ENCODE measurements at regions not wholly inside any gene's neighbourhood (a gene's known extent, or its start where the extent isn't known, plus 50 kb on each side); places are given as distances from the start of the nearest gene placed in this dataset.
"Not testable (repeated sequence)": the region's sequence is repeated elsewhere in the genome, so short reads cannot be mapped to it uniquely, and the experiment has no call there.

DNA sequence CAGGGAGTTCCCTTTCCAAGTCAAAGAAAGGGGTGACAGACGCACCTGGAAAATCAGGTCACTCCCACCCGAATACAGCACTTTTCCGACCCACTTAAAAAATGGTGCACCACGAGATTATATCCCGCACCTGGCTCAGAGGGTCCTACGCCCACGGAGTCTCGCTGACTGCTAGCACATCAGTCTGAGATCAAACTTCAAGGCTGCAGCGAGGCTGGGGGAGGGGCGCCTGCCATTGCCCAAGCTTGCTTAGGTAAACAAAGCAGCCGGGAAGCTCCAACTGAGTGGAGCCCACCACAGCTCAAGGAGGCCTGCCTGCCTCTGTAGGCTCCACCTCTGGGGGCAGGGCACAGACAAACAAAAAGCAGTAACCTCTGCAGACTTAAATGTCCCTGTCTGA is 277.8 kb upstream of the ARHGAP42 start:
- intact Hi-C loops (cut with micrococcal nuclease), result not testable (repeated sequence)

GRCh38 chr11:100419518-100419917 is 267.6 kb upstream of the ARHGAP42 start:
- intact Hi-C loops (cut with micrococcal nuclease), result no loop called here

- intact Hi-C loops (cut with micrococcal nuclease), result no loop called here
Observed at GRCh38 chr11:100434821-100435641, 252.1 kb upstream of the ARHGAP42 start.

- intact Hi-C loops (cut with micrococcal nuclease), result no loop called here
Observed at GRCh38 chr11:100438376-100438775, 248.7 kb upstream of the ARHGAP42 start.

- intact Hi-C loops (cut with micrococcal nuclease), result no loop called here
Observed at GRCh38 chr11:100441086-100441485, 246.0 kb upstream of the ARHGAP42 start.

DNA sequence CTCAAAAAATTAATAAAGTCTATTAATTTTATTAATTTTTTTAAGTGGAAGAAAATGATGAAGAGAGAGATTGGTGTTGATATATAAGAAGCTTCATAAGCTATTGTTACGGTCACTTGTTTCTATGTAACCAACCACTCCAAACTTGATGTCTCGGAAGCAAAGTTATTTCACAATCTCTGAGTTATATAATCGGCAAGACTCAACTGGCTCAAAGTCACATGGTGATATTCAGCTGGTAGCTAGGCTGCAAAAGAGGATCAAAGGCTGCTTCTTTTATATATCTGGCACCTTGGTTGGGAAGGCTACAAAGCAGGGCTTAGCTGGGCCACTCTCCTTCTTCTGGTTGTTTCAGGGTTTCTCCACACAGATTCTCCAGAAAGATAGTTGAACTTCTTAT is 245.1 kb upstream of the ARHGAP42 start:
- intact Hi-C loops (cut with micrococcal nuclease), result no loop called here

DNA sequence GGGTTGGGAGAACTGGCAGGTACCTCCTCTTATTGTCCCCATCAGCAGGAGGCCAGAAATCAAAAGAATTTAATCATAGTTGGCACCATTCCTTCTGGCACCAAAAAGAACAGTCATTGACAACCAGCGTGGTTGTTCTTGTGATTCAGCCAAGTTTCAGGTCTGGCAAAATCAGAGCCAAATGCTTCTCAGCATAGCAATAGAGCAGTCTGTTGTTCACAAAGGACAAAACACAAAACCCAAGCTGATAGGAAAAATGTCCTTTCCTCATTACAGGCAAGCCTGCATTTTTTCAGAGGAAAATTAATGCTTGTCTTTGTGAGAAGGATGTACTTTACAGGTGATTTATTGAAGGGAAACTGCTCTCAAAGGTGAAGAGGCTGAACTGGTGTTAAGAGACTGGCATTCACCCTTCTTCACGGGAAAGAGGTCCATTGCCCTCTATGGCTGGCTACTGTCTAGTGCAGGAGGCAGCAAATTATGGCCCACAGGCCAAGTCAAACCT is 241.8 kb upstream of the ARHGAP42 start:
- intact Hi-C loops (cut with micrococcal nuclease), result no loop called here

DNA sequence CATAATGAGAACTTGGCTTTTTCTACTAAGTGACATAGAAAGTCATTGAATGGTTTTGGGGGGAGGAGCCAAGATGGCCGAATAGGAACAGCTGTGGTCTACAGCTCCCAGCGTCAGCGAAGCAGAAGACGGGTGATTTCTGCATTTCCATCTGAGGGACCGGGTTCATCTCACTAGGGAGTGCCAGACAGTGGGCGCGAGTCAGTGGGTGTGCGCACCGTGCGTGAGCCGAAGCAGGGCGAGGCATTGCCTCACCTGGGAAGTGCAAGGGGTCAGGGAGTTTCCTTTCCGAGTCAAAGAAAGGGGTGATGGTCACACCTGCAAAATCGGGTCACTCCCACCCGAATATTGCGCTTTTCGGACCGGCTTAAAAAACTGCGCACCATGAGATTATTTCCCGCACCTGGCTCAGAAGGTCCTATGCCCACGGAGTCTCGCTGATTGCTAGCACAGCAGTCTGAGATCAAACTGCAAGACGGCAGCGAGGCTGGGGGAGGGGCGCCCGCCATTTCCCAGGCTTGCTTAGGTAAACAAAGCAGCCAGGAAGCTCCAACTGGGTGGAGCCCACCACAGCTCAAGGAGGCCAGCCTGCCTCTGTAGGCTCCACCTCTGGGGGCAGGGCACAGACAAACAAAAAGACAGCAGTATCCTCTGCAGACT is 235.2 kb upstream of the ARHGAP42 start:
- intact Hi-C loops (cut with micrococcal nuclease), result not testable (repeated sequence)

DNA sequence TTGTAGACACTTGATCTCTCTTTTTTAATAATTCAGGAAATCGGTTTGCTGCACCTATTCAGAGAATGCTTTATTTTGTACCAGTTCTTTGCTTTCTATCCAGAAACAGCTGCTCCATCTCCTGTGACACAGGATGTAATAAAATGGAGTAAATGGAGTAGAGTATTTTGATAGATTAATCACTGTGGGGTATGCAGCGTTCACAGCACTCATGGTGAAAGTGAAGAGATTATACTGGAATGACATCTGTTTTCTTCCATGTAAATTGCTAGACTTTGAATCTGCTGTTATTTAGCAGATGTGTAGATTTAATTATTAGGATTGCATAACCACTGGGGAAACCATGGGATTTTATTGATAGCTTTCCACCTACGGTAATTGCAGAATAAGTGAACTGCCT is 227.3 kb upstream of the ARHGAP42 start:
- intact Hi-C loops (cut with micrococcal nuclease), result no loop called here

DNA sequence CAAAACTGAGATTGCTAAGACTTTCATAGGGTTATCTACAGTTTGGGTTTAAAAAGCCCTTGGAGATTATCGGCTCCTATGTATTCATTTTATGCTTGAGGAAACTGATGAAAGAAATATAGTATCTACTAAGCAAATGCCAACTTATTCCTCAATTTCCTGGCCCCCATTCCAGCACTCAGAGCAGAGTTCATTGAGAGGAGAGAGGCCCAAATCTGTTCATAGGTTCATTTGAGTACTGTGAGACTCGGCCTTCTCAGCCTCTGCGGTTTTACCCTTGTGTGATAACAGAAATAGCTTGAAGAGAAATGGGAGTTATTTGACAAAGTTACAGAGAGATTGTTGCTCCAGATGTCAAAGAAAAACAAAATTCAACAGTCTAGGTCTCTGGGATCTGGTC is 226.7 kb upstream of the ARHGAP42 start:
- intact Hi-C loops (cut with micrococcal nuclease), result no loop called here

- intact Hi-C loops (cut with micrococcal nuclease), result no loop called here
Observed at GRCh38 chr11:100467821-100468508, 219.1 kb upstream of the ARHGAP42 start.

- intact Hi-C loops (cut with micrococcal nuclease), result no loop called here
Observed at GRCh38 chr11:100469835-100470234, 217.3 kb upstream of the ARHGAP42 start.

DNA sequence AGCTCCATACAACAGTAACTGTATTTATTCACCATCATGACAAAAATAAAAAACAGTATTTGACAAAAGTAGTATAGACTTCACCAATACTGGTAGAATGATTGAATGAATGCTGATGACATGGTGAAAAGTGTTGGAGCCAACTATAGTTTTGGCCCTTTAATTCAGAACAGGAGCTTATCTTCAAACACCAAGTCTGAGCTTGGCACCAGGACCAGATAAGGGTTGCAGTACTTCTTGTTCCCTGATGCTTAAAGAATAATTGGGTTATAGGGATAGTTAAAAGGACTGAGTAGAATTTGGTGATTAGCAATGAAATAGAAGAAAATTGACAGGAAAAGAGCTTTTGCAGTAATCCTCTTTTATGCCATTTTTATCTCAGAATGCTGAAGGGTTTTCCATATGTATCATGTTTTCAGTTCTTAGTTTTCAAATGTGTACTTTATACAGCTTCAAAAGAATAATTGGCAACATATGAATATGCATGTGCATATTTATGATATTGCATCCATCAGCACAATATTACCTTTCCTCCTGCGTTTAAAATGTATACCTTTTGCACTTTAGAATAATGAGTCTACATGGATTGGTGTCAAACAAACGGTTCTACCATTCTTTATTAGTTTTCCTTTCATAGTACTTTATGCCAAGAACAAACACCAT is 214.2 kb upstream of the ARHGAP42 start:
- intact Hi-C loops (cut with micrococcal nuclease), result no loop called here

- intact Hi-C loops (cut with micrococcal nuclease), result no loop called here
Observed at GRCh38 chr11:100473390-100473740, 213.7 kb upstream of the ARHGAP42 start.

- intact Hi-C loops (cut with micrococcal nuclease), result no loop called here
Observed at GRCh38 chr11:100484948-100485347, 202.1 kb upstream of the ARHGAP42 start.

DNA sequence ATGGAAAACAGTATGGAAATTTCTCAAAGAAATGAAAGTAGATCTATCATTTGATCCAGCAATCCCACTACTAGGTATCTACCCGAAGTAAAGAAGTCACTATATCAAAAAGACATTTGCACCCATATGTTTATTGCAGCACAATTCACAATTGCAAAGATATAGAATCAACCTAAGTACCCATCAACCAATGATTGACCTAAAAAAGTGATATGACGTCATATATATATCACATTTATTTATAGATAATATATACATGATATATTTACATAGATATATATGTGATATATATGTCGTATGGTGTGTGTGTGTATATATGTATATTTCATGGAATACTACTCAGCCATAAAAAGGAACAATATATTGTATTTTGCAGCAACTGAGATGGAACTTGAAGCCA is 188.3 kb upstream of the ARHGAP42 start:
- intact Hi-C loops (cut with micrococcal nuclease), result no loop called here

DNA sequence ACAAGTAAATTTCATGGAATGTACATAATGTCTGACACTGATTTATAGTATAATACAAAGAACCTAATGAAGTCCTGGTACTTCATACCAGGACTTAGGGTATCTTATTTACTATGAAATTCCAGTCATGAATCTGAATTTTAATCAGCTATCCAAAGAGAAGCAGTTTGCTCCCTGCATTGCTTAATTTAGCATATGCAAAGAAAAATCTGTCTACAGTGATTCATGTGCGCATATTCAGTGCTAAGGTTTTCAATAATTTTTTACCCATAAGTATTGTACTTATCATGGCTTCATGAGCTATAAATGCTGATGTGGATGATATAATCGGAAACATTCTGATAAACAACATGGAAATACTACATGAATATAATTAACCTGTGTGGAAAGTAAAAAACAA is 185.6 kb upstream of the ARHGAP42 start:
- intact Hi-C loops (cut with micrococcal nuclease), result no loop called here

DNA sequence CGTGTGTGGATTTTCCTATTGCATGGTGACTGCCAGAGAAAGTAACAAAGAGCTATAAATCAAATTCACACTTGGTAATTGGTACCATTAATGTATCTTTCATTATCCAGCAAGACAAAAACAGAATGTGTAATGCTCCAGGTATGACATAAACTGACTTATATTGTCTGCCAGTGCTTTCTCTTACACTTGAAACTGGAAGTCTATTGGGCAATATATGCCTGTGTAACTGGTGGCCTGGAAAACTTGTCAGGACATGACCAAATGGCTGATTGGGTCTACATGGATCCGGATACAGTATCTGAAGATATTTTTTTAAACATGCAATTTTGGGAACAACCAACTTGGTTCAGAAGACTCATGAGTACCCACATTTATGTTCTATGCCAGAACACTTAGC is 174.6 kb upstream of the ARHGAP42 start:
- intact Hi-C loops (cut with micrococcal nuclease), result no loop called here

- intact Hi-C loops (cut with micrococcal nuclease), result no loop called here
Observed at GRCh38 chr11:100515087-100515486, 172.0 kb upstream of the ARHGAP42 start.

GRCh38 chr11:100525197-100525596 is 161.9 kb upstream of the ARHGAP42 start:
- intact Hi-C loops (cut with micrococcal nuclease), result no loop called here

DNA sequence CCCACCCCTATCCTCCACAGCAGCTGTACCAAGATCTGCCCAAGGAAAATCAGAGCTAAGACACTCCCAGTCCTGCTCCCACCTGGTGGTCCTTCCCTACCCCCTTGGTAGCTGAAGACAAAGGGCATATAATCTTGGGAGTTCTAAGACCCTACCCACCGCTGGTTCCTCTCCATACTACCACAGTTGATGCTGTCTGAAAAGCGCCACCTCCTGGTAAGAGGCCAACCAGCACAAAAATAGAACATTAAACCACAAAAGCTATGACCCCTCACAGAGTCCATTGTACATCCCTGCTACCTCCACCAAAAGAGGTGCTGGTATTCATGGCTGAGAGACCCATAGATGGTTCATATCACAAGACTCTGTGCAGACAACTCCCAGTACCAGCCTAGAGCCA is 161.5 kb upstream of the ARHGAP42 start:
- intact Hi-C loops (cut with micrococcal nuclease), result no loop called here
